Spleen (tissue), 11 donors: ENCODE measurements at regions not wholly inside any gene's neighbourhood (a gene's known extent, or its start where the extent isn't known, plus 50 kb on each side); places are given as distances from the start of the nearest gene placed in this dataset.

Source experiments
- DNase-seq: peaks from one replicate; pipeline ENCODE4 v3.0.0-alpha.2; 2020
- H3K27ac ChIP-seq, 8 donors: fragments of 200-600 bp; sonication (generic) in 7 of 8; 1 replicate in 4 of 8; 2 replicates in 4 of 8; pipeline versions ENCODE4 v1.5.0 to v1.8.0; 2016 to 2021; ENCODE audit warnings: inconsistent platforms in 4 of 8, mild to moderate bottlenecking in 4 of 8, moderate library complexity in 1 of 8
- H3K27me3 ChIP-seq, 7 donors: fragments of 200-600 bp; sonication (generic) in 6 of 7; replicated peaks in 1 of 7; 1 replicate in 4 of 7; 2 replicates in 3 of 7; pipeline versions ENCODE4 v1.5.0 to v1.8.0; 2016 to 2021; ENCODE audit warnings: inconsistent platforms in 3 of 7, mild to moderate bottlenecking in 1 of 7
- H3K36me3 ChIP-seq, 6 donors: fragments of 200-600 bp; sonication (generic) in 5 of 6; 1 replicate in 4 of 6; 2 replicates in 2 of 6; pipeline versions ENCODE4 v1.5.0 to v1.8.0; 2016 to 2021; ENCODE audit warnings: inconsistent platforms in 2 of 6
- H3K4me1 ChIP-seq, 6 donors: fragments of 200-600 bp; sonication (generic) in 5 of 6; 1 replicate in 3 of 6; 2 replicates in 3 of 6; pipeline versions ENCODE4 v1.5.0 to v1.8.0; 2016 to 2021; ENCODE audit warnings: inconsistent platforms in 3 of 6
- H3K4me3 ChIP-seq, 8 donors: fragments of 200-600 bp; sonication (generic) in 7 of 8; 1 replicate in 4 of 8; 2 replicates in 4 of 8; pipeline versions ENCODE4 v1.5.0 to v1.8.0; 2016 to 2021; ENCODE audit warnings: inconsistent platforms in 4 of 8, mild to moderate bottlenecking in 4 of 8, moderate library complexity in 2 of 8
- H3K9me3 ChIP-seq, 8 donors: fragments of 200-600 bp; sonication (generic) in 7 of 8; 1 replicate in 4 of 8; 2 replicates in 4 of 8; pipeline versions ENCODE4 v1.5.0 to v1.8.0; 2016 to 2021; ENCODE audit warnings: inconsistent platforms in 4 of 8
- POLR2A ChIP-seq, 3 donors: fragments of 450-650 bp; IDR thresholded peaks; one replicate each; pipeline ENCODE4 v1.5.1; 2017; ENCODE audit warnings: antibody characterized with exemption in 3 of 3, mild to moderate bottlenecking in 1 of 3
- POLR2AphosphoS5 ChIP-seq, 3 donors: sonication (generic); formaldehyde crosslinking; IDR thresholded peaks; one replicate each; pipeline ENCODE4 v1.5.1; 2017; ENCODE audit warnings: antibody characterized with exemption in 3 of 3
- WGBS, 5 donors: extraction: QIAGEN DNeasy Blood & Tissue Kit in 3 of 5; methylation state at CpG; one replicate each; pipeline versions ENCODE4 v1.1.5 to v1.1.7; 2013 to 2018; 5-methylcytosine and 5-hydroxymethylcytosine counted together
- intact Hi-C: fragments of 100-400 bp; cut with DNase I; formaldehyde crosslinking; loops from one replicate; pipeline ENCODE4 v1.15.0; 2023; ENCODE audit warnings: low total_unique reads
- TF ChIP-seq, protein P1 (sequence below), 11 experiments: fragments of 200-600 bp in 7 of 11; fragments of 450-650 bp in 4 of 11; sonication (generic) in 4 of 11; IDR thresholded peaks in 8 of 11; conservative IDR thresholded peaks in 3 of 11; 1 replicate in 7 of 11; 2 replicates in 4 of 11; pipeline versions ENCODE4 v1.4.0 to v1.8.0; 2016 to 2021; ENCODE audit warnings: antibody characterized with exemption in 11 of 11, inconsistent platforms in 4 of 11, mild to moderate bottlenecking in 1 of 11
- donor health status: healthy with polysubstance abuse.
- donor health status: DM: no; HTN: no; CAD: no; lungs with moderate emphysema.
- donor health status: DM: no; HTN: no; CAD: no.
- donor health status: Bipolar disorder and iron deficiency.
- donor health status: healthy.
- donor health status: DM: no; HTN: no; CAD: no.
- donor health status: DM: yes; HTN: yes; CAD: no.

DNA sequence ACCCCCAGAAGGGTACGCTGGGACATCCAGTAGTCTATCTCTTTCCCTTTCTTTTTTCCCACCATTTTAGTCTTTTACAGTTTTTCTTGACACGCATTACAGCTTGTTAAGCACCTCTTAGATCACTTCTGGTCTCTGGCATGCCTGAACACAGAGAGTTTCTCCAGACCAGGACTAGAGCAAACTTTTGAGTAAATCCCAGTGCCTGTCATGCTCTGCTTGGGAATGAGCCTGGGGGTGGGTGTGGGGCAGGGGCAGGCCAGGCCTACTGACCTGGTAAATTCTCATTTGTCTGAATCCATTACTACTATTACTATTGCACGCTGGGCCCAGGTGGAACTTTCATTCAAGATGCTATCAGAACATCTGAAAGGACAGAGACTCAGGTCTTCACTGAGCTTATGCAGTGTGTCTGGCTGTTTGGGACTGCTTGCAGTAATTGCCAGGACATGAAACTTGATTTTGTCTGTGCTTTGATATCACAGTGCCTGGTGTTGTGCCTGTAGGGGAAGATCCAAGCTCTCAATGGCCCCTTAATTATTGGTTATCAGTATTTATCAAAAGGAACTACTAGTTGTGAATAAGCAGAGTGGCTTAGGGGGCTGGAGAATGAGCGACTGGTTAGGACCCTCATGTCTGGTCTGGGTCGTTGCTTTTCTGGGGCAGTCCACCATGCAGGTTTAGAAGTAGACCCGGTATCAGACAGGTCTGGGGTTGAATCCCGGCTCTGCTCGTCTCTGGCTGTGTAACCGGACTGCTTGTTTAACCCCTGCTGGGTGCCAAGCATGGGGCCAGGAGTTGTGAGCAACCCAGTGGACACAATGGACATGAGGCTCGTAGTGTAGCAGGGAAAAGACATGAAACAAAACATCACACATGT is 196.1 kb upstream of the TLE3 start:
- TF ChIP-seq POLR2AphosphoS5 (IDR thresholded peaks at IDR 0.05) = no peak
- TF ChIP-seq, protein P1, sequence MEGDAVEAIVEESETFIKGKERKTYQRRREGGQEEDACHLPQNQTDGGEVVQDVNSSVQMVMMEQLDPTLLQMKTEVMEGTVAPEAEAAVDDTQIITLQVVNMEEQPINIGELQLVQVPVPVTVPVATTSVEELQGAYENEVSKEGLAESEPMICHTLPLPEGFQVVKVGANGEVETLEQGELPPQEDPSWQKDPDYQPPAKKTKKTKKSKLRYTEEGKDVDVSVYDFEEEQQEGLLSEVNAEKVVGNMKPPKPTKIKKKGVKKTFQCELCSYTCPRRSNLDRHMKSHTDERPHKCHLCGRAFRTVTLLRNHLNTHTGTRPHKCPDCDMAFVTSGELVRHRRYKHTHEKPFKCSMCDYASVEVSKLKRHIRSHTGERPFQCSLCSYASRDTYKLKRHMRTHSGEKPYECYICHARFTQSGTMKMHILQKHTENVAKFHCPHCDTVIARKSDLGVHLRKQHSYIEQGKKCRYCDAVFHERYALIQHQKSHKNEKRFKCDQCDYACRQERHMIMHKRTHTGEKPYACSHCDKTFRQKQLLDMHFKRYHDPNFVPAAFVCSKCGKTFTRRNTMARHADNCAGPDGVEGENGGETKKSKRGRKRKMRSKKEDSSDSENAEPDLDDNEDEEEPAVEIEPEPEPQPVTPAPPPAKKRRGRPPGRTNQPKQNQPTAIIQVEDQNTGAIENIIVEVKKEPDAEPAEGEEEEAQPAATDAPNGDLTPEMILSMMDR (IDR thresholded peaks at IDR 0.05 in 8 of 11, conservative IDR thresholded peaks at IDR 0.05 in 3 of 11) = no peak
- TF ChIP-seq POLR2A (IDR thresholded peaks at IDR 0.05) = no peak
- H3K9me3 ChIP-seq = no peaks in the 10 kb centered on the region
- no peak for DNase-seq
- intact Hi-C loops = no loop called here
- H3K27ac ChIP-seq = no peak overlapping the region
- no peaks in the 10 kb centered on the region for H3K36me3 ChIP-seq
- WGBS, 5 donors = 94 to 95% (median 94%) methylated on average over 10 of the region's 10 CpGs
- H3K4me1 ChIP-seq = no peaks in the 10 kb centered on the region
- H3K4me3 ChIP-seq = no peak overlapping the region
- no peaks in the 10 kb centered on the region for H3K27me3 ChIP-seq

GRCh38 chr15:70293138-70293537 is 195.4 kb upstream of the TLE3 start:
- H3K36me3 ChIP-seq = no peaks in the 10 kb centered on the region
- no peaks in the 10 kb centered on the region for H3K4me1 ChIP-seq
- no peak for DNase-seq
- H3K9me3 ChIP-seq = no peaks in the 10 kb centered on the region
- no peak overlapping the region for H3K4me3 ChIP-seq
- intact Hi-C loops = no loop called here
- TF ChIP-seq POLR2AphosphoS5 (IDR thresholded peaks at IDR 0.05) (no peak), POLR2A (IDR thresholded peaks at IDR 0.05) (no peak)
- TF ChIP-seq, protein P1 (IDR thresholded peaks at IDR 0.05 in 8 of 11, conservative IDR thresholded peaks at IDR 0.05 in 3 of 11) = no peak
- 88 to 98% (median 96%) methylated on average over 1 of the region's 1 CpG for WGBS, 5 donors
- H3K27me3 ChIP-seq = no peaks in the 10 kb centered on the region
- no peak overlapping the region for H3K27ac ChIP-seq

DNA sequence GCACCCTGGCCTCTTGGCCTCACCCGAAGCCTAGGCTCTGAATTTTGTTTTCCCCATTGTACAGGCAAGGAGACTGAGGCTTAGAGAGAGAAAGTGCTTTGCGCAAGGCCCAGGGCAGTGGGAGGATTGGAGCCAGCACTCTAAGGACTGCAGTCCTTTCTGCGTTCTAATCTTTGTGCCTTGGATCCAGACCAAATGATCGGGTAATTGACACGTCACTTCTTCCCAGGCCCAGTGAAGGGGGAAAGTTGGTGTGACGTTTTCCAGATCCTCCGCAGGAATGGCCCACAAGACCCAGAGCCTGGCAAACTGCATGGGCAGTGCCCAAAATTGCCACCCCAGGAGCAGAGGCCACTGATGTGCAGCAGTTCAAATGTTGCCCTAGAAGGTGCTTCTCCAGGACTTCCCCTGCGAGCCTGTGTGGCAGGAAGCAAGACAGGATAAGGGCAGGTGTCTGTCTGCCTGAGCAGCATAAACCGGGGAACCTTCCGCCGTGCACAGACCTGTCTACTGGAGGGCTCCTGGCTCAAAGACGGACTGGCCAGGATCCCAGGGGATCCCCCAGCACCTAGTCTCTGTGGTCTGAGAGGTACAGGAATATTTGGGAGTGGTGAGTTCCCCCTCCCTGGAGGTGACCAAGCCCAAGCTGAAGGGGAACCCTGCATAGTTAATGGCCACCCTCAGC is 194.5 kb upstream of the TLE3 start:
- H3K27ac ChIP-seq = no peak overlapping the region
- no peak for DNase-seq
- TF ChIP-seq POLR2AphosphoS5 (IDR thresholded peaks at IDR 0.05) = no peak
- no peak for TF ChIP-seq POLR2A (IDR thresholded peaks at IDR 0.05)
- TF ChIP-seq, protein P1 (IDR thresholded peaks at IDR 0.05 in 8 of 11, conservative IDR thresholded peaks at IDR 0.05 in 3 of 11) = no peak
- no peak overlapping the region for H3K4me3 ChIP-seq
- no peaks in the 10 kb centered on the region for H3K9me3 ChIP-seq
- H3K4me1 ChIP-seq = no peaks in the 10 kb centered on the region
- 81 to 91% (median 87%) methylated on average over 8 to 12 of the region's 12 CpGs for WGBS, 5 donors
- no peaks in the 10 kb centered on the region for H3K27me3 ChIP-seq
- intact Hi-C loops = no loop called here
- H3K36me3 ChIP-seq = no peaks in the 10 kb centered on the region
